KG1 (cell line): ENCODE measurements at regions not wholly inside any gene's neighbourhood (a gene's known extent, or its start where the extent isn't known, plus 50 kb on each side); places are given as distances from the start of the nearest gene placed in this dataset.

ENCODE experiments used
- DNase-seq: peaks from one replicate; lab custom pipeline; 2025; lab: John Stamatoyannopoulos, UW

GRCh38 chr7:41002741-41003610 is 699.9 kb downstream of the INHBA start:
- peak; percentile 46 for DNase-seq

- DNase-seq = no peak
These were observed 702.8 kb downstream of the INHBA start for GRCh38 chr7:41000042-41000441.

- DNase-seq = no peak
These were observed 706.6 kb downstream of the INHBA start for GRCh38 chr7:40996233-40996677.

DNA sequence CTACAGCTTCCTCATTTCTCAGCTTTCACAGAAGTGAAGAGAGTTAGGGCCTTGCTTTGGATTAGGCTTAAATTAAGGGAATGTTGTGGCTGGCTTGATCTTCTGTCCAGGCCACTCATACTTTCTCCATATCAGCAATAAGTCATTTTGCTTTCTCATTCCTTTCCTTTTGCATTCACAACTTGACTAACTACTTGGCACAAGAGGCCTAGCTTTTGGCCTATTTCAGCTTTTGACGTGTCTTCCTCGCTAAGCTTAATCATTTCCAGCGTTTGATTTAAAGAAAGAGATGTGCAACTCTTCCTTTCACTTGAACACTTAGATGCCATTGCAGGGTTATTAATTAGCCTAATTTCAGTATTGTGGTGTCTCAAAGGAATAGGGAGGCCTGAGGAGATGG is 712.0 kb downstream of the INHBA start:
- no peak for DNase-seq

GRCh38 chr7:40987571-40987970 is 715.3 kb downstream of the INHBA start:
- no peak for DNase-seq

GRCh38 chr7:40986351-40986873 is 716.5 kb downstream of the INHBA start:
- no peak for DNase-seq

DNA sequence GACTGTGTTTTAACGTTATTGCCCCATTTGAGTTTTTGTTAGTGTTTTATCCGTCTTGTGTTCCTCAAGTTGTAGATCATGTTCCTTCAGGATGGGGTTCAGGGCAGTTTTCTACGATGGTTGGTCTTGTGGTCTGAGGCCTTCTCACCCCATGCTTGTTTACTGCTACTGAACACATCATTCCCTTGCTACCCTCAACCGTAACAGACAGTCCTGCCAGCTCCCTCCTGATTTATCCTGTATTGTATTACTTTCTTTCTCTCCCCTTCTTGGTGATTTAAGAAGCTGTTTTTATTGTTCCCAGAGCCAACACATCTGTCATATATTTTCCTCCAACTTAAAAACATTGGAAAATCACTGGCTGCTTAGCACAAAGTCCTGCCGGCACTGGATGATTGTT is 719.8 kb downstream of the INHBA start:
- no peak for DNase-seq

DNA sequence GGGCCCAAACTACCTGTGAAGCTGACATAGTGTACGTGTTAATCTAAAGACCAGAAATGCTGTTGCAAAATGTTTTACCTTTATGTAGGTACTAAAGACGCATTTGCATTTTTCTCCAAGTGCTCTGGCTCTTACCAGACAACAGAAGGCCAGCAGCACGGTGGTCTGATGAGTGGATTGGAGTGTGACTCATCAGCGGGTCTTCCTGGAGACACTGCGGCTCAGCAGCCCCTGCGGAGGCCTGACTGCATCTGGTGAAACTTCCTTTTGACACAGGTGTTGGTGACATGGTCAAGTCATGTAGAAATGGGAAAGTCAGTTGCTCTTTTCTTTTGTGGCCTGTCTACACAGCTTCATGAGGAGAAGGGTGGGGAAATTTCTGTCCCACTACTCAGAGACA is 723.6 kb downstream of the INHBA start:
- no peak for DNase-seq

GRCh38 chr7:40978047-40978446 is 724.8 kb downstream of the INHBA start:
- DNase-seq = no peak

- no peak for DNase-seq
These were observed 725.4 kb downstream of the INHBA start for GRCh38 chr7:40977533-40977932.

DNA sequence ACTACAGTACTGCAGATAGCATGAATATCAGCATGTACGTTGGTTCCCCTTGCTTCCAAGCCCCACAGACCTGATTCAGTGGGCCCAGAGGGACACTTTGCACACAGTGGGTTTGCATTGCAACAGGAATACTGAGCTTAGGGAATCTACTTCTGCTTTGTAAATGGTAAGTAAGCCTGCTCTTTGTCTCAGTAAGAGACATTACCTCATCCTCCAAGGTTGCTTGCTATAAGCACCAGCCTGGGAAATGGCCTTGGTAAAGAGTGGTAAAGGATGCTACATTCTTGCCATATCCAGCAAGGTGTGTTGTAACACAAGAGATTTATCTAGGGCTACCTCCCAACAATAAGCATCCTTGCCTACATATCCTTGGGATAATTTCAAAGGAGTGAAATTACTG is 730.5 kb downstream of the INHBA start:
- DNase-seq = no peak

DNA sequence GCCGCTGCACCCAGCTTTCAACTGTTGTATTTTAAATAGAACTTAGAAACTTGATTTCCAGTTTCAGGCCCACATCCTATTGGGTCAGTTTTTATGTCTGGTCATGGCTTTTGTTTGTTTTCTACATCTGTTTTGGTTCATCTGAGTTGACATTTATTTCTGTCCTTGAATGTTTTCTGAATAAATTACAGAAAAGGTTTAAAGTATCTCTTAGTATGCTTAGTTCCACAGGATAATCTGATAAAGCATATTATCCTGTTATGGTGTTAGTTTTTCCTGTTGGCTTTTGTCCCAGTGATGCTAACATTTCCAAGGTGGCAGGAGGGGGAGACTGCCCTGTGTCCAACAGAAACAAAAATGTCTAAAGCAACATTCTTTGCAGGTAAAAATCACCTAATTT is 733.2 kb downstream of the INHBA start:
- no peak for DNase-seq

DNA sequence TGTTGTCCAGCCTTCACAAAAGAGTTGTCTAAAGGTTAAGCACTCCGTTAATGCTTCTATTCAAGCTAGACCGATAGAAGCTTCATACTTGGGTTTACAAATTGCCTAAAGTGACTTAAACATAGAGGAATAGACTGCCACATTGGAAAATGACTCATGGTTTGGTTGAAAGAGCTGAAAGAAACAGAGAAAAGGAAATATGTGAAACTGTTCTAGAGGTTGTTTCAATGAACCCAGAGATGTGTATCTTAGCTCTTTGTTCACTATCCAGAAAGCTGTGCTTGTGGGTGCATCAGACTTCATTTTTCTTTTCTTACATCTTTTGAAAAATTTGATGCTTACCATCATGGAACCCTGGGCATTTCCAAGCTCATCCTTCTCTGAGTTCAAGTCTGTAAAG is 736.2 kb downstream of the INHBA start:
- no peak for DNase-seq

- DNase-seq = no peak
These were observed 737.1 kb downstream of the INHBA start for GRCh38 chr7:40965774-40966173.

DNA sequence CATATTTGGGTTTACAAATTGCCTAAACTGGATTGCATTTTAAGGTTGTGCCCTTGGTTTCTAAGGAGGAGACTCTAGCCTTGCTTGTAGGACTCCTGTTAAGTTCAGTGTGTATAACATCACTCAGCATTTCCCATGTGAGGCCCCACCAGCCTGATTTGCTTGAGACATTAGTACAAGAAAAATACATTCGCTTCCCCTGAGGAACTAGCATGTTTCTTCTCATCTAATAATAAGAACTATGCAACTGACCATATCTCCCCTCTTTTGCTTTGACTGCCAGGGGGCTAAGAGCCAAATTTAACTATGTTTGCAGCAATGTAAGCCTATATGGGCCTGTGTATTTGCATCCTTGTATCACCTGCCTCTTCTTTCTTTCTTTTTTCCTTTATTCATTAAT is 737.9 kb downstream of the INHBA start:
- DNase-seq = no peak

GRCh38 chr7:40964610-40965009 is 738.3 kb downstream of the INHBA start:
- no peak for DNase-seq

DNA sequence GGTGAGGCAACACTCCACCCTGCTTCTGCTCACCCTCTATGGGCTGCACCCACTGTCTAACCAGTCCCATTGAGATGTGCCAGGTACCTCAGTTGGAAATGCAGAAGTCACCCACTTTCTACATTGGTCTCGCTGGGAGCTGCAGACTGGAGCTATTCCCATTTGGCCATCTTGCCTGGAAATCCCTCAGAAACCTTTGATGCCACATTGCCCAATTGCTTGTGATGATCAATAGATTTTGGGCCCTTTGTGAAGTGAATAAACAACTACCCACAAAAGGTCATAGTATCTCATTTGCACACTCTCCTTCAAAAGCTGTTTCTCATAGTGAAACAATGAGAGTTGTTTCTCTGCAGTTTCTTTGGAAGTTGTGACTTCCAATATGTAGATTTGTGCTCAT is 742.9 kb downstream of the INHBA start:
- no peak for DNase-seq

- no peak for DNase-seq
These were observed 754.7 kb downstream of the INHBA start for GRCh38 chr7:40948239-40948638.

GRCh38 chr7:40947566-40947965 is 755.3 kb downstream of the INHBA start:
- DNase-seq = no peak

- no peak for DNase-seq
These were observed 756.3 kb downstream of the INHBA start for GRCh38 chr7:40946549-40946948.

GRCh38 chr7:40945788-40946187 is 757.1 kb downstream of the INHBA start:
- no peak for DNase-seq

- no peak for DNase-seq
These were observed 757.8 kb downstream of the INHBA start for GRCh38 chr7:40944981-40945585.

- DNase-seq = no peak
These were observed 765.0 kb downstream of the INHBA start for GRCh38 chr7:40937879-40938278.
